ENCODE measurements at regions not wholly inside any gene's neighbourhood (a gene's known extent, or its start where the extent isn't known, plus 50 kb on each side); places are given as distances from the start of the nearest gene placed in this dataset.

- no peak overlapping the region for H3K27ac ChIP-seq
- TF ChIP-seq CTCF (conservative IDR thresholded peaks at IDR 0.05) = no peak
Observed at GRCh38 chr12:4117386-4118016, 156.1 kb upstream of the CCND2 start.

- H3K27ac ChIP-seq = no peak overlapping the region
- TF ChIP-seq CTCF (conservative IDR thresholded peaks at IDR 0.05) = no peak
Observed at GRCh38 chr12:4116251-4117111, 157.1 kb upstream of the CCND2 start.

- no peak overlapping the region for H3K27ac ChIP-seq
Observed at GRCh38 chr12:4115570-4115969, 158.0 kb upstream of the CCND2 start.

GRCh38 chr12:4114986-4115385 lies 158.6 kb upstream of the CCND2 start:
- H3K27ac ChIP-seq = no peak overlapping the region
- TF ChIP-seq CTCF (conservative IDR thresholded peaks at IDR 0.05) = no peak

More at GRCh38 chr12:4115570-4115969, 158.0 kb upstream of the CCND2 start:
- TF ChIP-seq CTCF (conservative IDR thresholded peaks at IDR 0.05) = no peak

- TF ChIP-seq CTCF (conservative IDR thresholded peaks at IDR 0.05) = no peak
- no peak overlapping the region for H3K27ac ChIP-seq
Observed at GRCh38 chr12:4112734-4113325, 160.7 kb upstream of the CCND2 start.

- no peak for TF ChIP-seq CTCF (conservative IDR thresholded peaks at IDR 0.05)
- H3K27ac ChIP-seq = no peak overlapping the region
Observed at GRCh38 chr12:4112290-4112689, 161.3 kb upstream of the CCND2 start.

- TF ChIP-seq CTCF (conservative IDR thresholded peaks at IDR 0.05) = no peak
- no peak overlapping the region for H3K27ac ChIP-seq
Observed at GRCh38 chr12:4111010-4111409, 162.6 kb upstream of the CCND2 start.
